ENCODE measurements at regions not wholly inside any gene's neighbourhood (a gene's known extent, or its start where the extent isn't known, plus 50 kb on each side); places are given as distances from the start of the nearest gene placed in this dataset.

DNA sequence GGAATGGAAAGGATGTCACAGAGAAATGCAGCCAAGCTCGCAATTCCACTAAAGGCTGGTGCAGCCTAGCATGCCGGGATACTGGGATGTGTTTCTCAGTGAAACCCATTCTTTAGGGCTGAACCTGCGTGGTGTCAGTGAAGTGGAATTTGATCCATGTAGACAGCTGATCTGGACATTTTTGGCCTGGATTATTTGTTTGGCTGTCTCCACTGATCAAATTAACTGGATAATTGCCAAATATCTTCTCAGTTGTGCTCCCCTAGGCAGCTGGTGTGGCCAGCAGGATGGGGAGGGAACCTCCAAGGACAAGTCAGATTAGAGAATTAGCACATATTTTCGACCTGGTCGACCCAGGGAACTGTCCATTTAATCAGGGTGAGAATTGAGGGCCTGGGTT is 318.4 kb downstream of the RPS6KC1 start:
- no peaks in the 10 kb centered on the region for H4K20me1 ChIP-seq (ENCODE audit: insufficient read depth)
- H3K4me3 ChIP-seq (IDR thresholded peaks at IDR 0.05; ENCODE audit: insufficient read depth, low read depth, low read length), result no peak overlapping the region
- no peak overlapping the region for H3K4me2 ChIP-seq
- no peak overlapping the region for H3K27ac ChIP-seq
- no peaks in the 10 kb centered on the region for H3K36me3 ChIP-seq (ENCODE audit: insufficient read depth)
- no peaks in the 10 kb centered on the region for H3K4me1 ChIP-seq (ENCODE audit: low read depth, poor library complexity, severe bottlenecking)
- H3K27me3 ChIP-seq (ENCODE audit: insufficient read depth, low read depth), result no peaks in the 10 kb centered on the region
- TF ChIP-seq, protein P1, sequence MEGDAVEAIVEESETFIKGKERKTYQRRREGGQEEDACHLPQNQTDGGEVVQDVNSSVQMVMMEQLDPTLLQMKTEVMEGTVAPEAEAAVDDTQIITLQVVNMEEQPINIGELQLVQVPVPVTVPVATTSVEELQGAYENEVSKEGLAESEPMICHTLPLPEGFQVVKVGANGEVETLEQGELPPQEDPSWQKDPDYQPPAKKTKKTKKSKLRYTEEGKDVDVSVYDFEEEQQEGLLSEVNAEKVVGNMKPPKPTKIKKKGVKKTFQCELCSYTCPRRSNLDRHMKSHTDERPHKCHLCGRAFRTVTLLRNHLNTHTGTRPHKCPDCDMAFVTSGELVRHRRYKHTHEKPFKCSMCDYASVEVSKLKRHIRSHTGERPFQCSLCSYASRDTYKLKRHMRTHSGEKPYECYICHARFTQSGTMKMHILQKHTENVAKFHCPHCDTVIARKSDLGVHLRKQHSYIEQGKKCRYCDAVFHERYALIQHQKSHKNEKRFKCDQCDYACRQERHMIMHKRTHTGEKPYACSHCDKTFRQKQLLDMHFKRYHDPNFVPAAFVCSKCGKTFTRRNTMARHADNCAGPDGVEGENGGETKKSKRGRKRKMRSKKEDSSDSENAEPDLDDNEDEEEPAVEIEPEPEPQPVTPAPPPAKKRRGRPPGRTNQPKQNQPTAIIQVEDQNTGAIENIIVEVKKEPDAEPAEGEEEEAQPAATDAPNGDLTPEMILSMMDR (conservative IDR thresholded peaks at IDR 0.05; ENCODE audit: low read depth, low read length), result no peak
- no peaks in the 10 kb centered on the region for H3K79me2 ChIP-seq (ENCODE audit: insufficient read depth, low read depth)
- no peak overlapping the region for H3K9ac ChIP-seq
- no peak overlapping the region for H2AFZ ChIP-seq (ENCODE audit: low read depth)

DNA sequence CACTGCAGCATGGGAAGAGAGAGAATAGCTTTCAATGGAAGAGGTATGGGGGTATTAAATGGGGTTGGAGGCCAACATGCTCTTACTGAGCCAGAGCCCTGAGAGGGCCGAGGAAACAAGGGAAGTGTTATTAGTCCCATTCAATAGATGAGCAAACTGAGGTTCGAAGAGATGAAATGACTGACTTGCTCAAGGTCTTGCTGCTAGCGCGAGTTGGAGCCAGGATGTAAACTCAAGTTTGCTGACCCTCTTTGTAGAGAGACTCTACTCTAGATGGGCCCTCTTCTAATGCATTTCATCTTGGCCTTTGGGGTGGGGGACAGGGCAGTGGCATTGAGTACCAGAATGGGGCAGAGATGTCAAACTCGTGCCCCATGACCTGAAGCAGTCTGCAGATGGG is 319.5 kb downstream of the RPS6KC1 start:
- no peak overlapping the region for H3K27ac ChIP-seq
- TF ChIP-seq, protein P1 (conservative IDR thresholded peaks at IDR 0.05; ENCODE audit: low read depth, low read length), result no peak

DNA sequence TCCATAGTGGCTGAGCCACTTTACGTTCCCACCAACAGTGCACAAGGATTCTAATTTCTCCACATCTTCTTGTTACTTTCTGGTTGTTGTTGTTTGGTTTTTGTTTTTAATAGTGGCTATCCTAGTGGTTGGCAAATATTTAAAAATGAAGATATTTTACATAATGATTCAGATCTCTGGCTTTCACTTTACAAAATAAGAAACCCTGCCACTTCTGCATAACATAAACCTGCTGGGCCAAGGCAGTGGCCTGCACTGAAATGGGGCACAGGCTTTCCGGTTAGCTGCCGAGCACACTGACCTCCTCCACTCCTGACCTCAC is 320.4 kb downstream of the RPS6KC1 start:
- no peak overlapping the region for H3K4me3 ChIP-seq (IDR thresholded peaks at IDR 0.05; ENCODE audit: insufficient read depth, low read depth, low read length)
- no peak overlapping the region for H3K27ac ChIP-seq
- H3K4me1 ChIP-seq (ENCODE audit: low read depth, poor library complexity, severe bottlenecking), result no peaks in the 10 kb centered on the region
- no peaks in the 10 kb centered on the region for H4K20me1 ChIP-seq (ENCODE audit: insufficient read depth)
- no peaks in the 10 kb centered on the region for H3K36me3 ChIP-seq (ENCODE audit: insufficient read depth)
- H3K9ac ChIP-seq, result no peak overlapping the region
- no peaks in the 10 kb centered on the region for H3K27me3 ChIP-seq (ENCODE audit: insufficient read depth, low read depth)
- H2AFZ ChIP-seq (ENCODE audit: low read depth), result no peak overlapping the region
- no peaks in the 10 kb centered on the region for H3K79me2 ChIP-seq (ENCODE audit: insufficient read depth, low read depth)
- H3K4me2 ChIP-seq, result no peak overlapping the region
- TF ChIP-seq, protein P1 (conservative IDR thresholded peaks at IDR 0.05; ENCODE audit: low read depth, low read length), result no peak

More for the DNA sequence above, 319.5 kb downstream of the RPS6KC1 start:
- H3K4me1 ChIP-seq (ENCODE audit: low read depth, poor library complexity, severe bottlenecking), result no peaks in the 10 kb centered on the region
- no peaks in the 10 kb centered on the region for H3K27me3 ChIP-seq (ENCODE audit: insufficient read depth, low read depth)
- H4K20me1 ChIP-seq (ENCODE audit: insufficient read depth), result no peaks in the 10 kb centered on the region
- H3K4me3 ChIP-seq (IDR thresholded peaks at IDR 0.05; ENCODE audit: insufficient read depth, low read depth, low read length), result no peak overlapping the region
- no peaks in the 10 kb centered on the region for H3K79me2 ChIP-seq (ENCODE audit: insufficient read depth, low read depth)
- no peak overlapping the region for H3K9ac ChIP-seq
- H3K4me2 ChIP-seq, result no peak overlapping the region
- no peak overlapping the region for H2AFZ ChIP-seq (ENCODE audit: low read depth)
- H3K36me3 ChIP-seq (ENCODE audit: insufficient read depth), result no peaks in the 10 kb centered on the region

DNA sequence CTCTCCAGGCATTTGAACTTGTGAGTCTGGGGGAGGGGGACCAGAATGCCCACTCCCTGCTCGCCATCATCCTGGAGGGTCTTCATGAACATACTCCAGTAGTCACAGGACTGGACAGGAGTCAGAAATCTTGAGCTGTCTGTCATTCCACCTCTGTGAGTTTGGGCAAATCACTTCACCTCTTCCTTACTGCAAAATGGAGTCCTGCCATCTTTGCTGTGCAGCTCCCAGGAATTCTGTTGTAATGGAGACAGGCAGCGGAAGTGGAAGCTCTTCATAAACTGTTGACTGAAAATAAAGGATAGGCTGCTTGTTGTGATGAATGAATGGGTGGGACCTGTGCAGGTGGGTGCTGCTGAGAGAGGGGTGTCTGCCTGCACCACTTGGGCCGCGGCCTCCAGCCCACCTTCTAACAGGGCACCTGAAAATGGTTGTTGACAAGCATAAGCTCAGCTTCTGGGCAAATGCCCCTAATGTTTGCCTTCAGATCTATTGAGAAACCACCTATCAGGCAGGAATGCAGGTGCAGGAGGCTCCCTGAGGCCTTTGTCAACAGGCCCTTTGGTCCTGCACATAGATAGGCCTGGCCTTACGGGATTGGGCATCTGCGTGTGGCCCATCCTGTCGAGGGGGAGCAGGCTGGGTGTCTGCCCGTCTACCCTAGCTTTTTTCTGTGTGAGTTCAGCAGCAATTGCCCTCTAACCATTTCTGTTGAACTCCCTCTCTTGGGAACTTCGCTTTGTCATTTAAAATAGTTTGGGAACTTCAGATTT is 321.0 kb downstream of the RPS6KC1 start:
- Histone ChIP-seq H3K36me3 (ENCODE audit: insufficient read depth) (no peaks in the 10 kb centered on the region), H4K20me1 (ENCODE audit: insufficient read depth) (no peaks in the 10 kb centered on the region), H3K79me2 (ENCODE audit: insufficient read depth, low read depth) (no peaks in the 10 kb centered on the region), H3K27ac (no peak overlapping the region), H3K4me3 (IDR thresholded peaks at IDR 0.05; ENCODE audit: insufficient read depth, low read depth, low read length) (no peak overlapping the region), H3K9ac (no peak overlapping the region), H2AFZ (ENCODE audit: low read depth) (no peak overlapping the region), H3K27me3 (ENCODE audit: insufficient read depth, low read depth) (no peaks in the 10 kb centered on the region), H3K4me2 (no peak overlapping the region), H3K4me1 (ENCODE audit: low read depth, poor library complexity, severe bottlenecking) (no peaks in the 10 kb centered on the region)
- TF ChIP-seq, protein P1 (conservative IDR thresholded peaks at IDR 0.05; ENCODE audit: low read depth, low read length), result no peak

Measured in KMS-11 (cell line).